Loucy (cell line): ENCODE measurements at regions not wholly inside any gene's neighbourhood (a gene's known extent, or its start where the extent isn't known, plus 50 kb on each side); places are given as distances from the start of the nearest gene placed in this dataset.

Source experiments
- CTCF ChIP-seq: fragments of 200-600 bp; sonication (generic); conservative IDR thresholded peaks from 2 replicates; pipeline ENCODE4 v1.5.1; 2014; ENCODE audit warnings: mild to moderate bottlenecking, antibody characterized with exemption, low read length
- EZH2phosphoT487 ChIP-seq: fragments of 200-600 bp; IDR thresholded peaks from 2 replicates; pipeline ENCODE4 v1.6.1; 2018; ENCODE audit warnings: antibody characterized with exemption, mild to moderate bottlenecking, moderate library complexity, borderline replicate concordance

DNA sequence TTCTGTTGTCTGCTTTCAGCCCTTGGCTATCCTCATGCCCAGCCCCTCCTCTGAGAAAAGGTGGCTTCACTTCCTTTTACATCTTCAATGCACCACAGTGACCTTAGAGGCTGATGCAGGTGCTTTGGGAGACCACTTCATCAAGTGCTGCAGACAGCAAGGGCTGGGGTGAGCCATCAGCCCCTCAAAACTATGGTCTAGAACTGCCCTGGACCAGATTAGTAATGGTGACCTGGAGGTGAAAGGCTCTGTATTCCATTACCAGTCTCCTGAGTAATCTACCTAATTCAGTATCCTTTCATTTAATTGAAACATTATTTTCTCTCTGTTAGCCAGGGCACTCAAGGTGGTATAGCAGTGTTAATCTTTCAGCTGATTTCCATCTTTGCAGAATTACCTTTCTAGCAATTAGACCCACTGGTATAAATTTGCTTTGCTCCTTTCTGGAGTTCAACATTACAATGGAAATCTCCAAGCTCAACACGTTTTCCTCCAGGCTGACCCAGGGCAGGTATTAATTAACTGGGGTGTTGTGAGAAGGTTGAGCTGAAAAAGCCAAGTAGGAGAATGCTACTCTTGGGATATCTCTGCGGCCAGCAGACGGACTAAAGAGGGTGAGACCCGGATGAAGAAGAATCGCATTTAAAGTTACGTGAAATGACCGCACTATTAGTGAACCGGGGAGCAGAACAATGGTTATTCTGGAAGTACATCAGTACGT lies 469.0 kb downstream of the MEIS1 start:
- no peak for TF ChIP-seq CTCF
- TF ChIP-seq EZH2phosphoT487 = no peak
